ENCODE measurements at regions not wholly inside any gene's neighbourhood (a gene's known extent, or its start where the extent isn't known, plus 50 kb on each side); places are given as distances from the start of the nearest gene placed in this dataset.

DNA sequence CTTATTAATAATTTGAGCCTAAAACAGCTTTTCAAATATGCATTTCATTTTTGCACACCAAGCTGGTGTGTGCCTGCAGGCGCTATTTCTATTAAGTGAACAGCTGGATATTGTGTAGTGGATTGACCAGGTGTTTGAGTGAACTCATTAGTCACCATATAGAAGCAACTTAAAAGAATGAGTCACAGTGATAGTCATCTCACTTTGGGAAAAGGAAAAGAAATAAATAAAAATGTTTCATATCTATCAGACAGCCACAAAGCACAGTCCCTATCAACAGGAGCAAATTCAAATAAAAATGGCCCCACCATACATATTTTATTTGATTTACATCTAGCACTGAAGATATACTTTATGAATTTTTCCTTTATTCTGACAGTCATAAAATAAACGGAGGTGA, 456.5 kb upstream of the CDH9 start:
- TF ChIP-seq, protein P1, sequence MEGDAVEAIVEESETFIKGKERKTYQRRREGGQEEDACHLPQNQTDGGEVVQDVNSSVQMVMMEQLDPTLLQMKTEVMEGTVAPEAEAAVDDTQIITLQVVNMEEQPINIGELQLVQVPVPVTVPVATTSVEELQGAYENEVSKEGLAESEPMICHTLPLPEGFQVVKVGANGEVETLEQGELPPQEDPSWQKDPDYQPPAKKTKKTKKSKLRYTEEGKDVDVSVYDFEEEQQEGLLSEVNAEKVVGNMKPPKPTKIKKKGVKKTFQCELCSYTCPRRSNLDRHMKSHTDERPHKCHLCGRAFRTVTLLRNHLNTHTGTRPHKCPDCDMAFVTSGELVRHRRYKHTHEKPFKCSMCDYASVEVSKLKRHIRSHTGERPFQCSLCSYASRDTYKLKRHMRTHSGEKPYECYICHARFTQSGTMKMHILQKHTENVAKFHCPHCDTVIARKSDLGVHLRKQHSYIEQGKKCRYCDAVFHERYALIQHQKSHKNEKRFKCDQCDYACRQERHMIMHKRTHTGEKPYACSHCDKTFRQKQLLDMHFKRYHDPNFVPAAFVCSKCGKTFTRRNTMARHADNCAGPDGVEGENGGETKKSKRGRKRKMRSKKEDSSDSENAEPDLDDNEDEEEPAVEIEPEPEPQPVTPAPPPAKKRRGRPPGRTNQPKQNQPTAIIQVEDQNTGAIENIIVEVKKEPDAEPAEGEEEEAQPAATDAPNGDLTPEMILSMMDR (IDR thresholded peaks at IDR 0.05; ENCODE audit: borderline replicate concordance, extremely low read depth, low read length, poor library complexity, severe bottlenecking) = no peak
- TF ChIP-seq EZH2 (IDR thresholded peaks at IDR 0.05; ENCODE audit: borderline replicate concordance, low read depth, low read length, severe bottlenecking) = no peak

Data from DND-41 (cell line).